ENCODE measurements at regions not wholly inside any gene's neighbourhood (a gene's known extent, or its start where the extent isn't known, plus 50 kb on each side); places are given as distances from the start of the nearest gene placed in this dataset.

- TF ChIP-seq POLR2A (IDR thresholded peaks at IDR 0.05; ENCODE audit: low read length) (no peak), GATA1 (IDR thresholded peaks at IDR 0.05; ENCODE audit: low read depth, low read length) (no peak)
Measured at GRCh38 chr10:9470581-9470980, 1416.1 kb downstream of the GATA3 start.
